Loucy (cell line): ENCODE measurements at regions not wholly inside any gene's neighbourhood (a gene's known extent, or its start where the extent isn't known, plus 50 kb on each side); places are given as distances from the start of the nearest gene placed in this dataset.
"Not testable (repeated sequence)": the region's sequence is repeated elsewhere in the genome, so short reads cannot be mapped to it uniquely, and the experiment has no call there.

Experiments
- H2AFZ ChIP-seq: fragments of 200-600 bp; sonication (generic); 2 replicates; pipeline ENCODE4 v1.6.0; 2016; ENCODE audit warnings: antibody characterized with exemption, mild to moderate bottlenecking, low read length, moderate library complexity
- H3F3A ChIP-seq: fragments of 200-600 bp; 2 replicates; pipeline ENCODE4 v1.6.0; 2016; ENCODE audit warnings: antibody characterized with exemption, low read depth, mild to moderate bottlenecking
- H3K27me3 ChIP-seq: fragments of 200-600 bp; sonication (generic); 2 replicates; pipeline ENCODE4 v1.6.1; 2014; ENCODE audit warnings: low read length, mild to moderate bottlenecking; ENCODE audit not compliant: insufficient read depth, poor library complexity, severe bottlenecking
- H3K36me3 ChIP-seq: fragments of 200-600 bp; sonication (generic); 2 replicates; pipeline ENCODE4 v1.6.1; 2016; ENCODE audit warnings: low read length; ENCODE audit not compliant: insufficient read depth
- H3K4me1 ChIP-seq: fragments of 200-600 bp; sonication (generic); 2 replicates; pipeline ENCODE4 v1.5.1; 2014; ENCODE audit warnings: low read length, mild to moderate bottlenecking; ENCODE audit not compliant: insufficient read depth, poor library complexity, severe bottlenecking
- H3K4me2 ChIP-seq: fragments of 200-600 bp; sonication (generic); 2 replicates; pipeline ENCODE4 v1.6.0; 2014; ENCODE audit warnings: antibody characterized with exemption, low read length, low read depth, mild to moderate bottlenecking; ENCODE audit not compliant: poor library complexity, severe bottlenecking
- H3K4me3 ChIP-seq: fragments of 200-600 bp; sonication (generic); 2 replicates; pipeline ENCODE4 v1.5.1; 2014; ENCODE audit warnings: low read length, mild to moderate bottlenecking, mixed read lengths; ENCODE audit not compliant: poor library complexity, severe bottlenecking
- H3K79me2 ChIP-seq: fragments of 200-600 bp; sonication (generic); 2 replicates; pipeline ENCODE4 v1.6.1; 2014; ENCODE audit warnings: low read length; ENCODE audit not compliant: insufficient read depth
- H3K9ac ChIP-seq: fragments of 200-600 bp; sonication (generic); 2 replicates; pipeline ENCODE4 v1.6.0; 2014; ENCODE audit warnings: mild to moderate bottlenecking, low read depth, low read length, moderate library complexity; ENCODE audit not compliant: poor library complexity, severe bottlenecking
- H3K9me2 ChIP-seq: fragments of 200-600 bp; sonication (generic); replicated peaks from 2 replicates; pipeline ENCODE4 v1.6.1; 2016; ENCODE audit warnings: low read depth, low read length, mixed read lengths
- H3K9me3 ChIP-seq: fragments of 200-600 bp; sonication (generic); 2 replicates; pipeline ENCODE4 v1.6.1; 2014; ENCODE audit warnings: mild to moderate bottlenecking, antibody characterized with exemption, low read length, low read depth; ENCODE audit not compliant: insufficient read depth
- H4K20me1 ChIP-seq: fragments of 200-600 bp; sonication (generic); 2 replicates; pipeline ENCODE4 v1.6.0; 2014; ENCODE audit warnings: antibody characterized with exemption, low read length, mild to moderate bottlenecking; ENCODE audit not compliant: insufficient read depth, poor library complexity, severe bottlenecking
- CTCF ChIP-seq: fragments of 200-600 bp; sonication (generic); conservative IDR thresholded peaks from 2 replicates; pipeline ENCODE4 v1.5.1; 2014; ENCODE audit warnings: mild to moderate bottlenecking, antibody characterized with exemption, low read length
- EZH2phosphoT487 ChIP-seq: fragments of 200-600 bp; IDR thresholded peaks from 2 replicates; pipeline ENCODE4 v1.6.1; 2018; ENCODE audit warnings: antibody characterized with exemption, mild to moderate bottlenecking, moderate library complexity, borderline replicate concordance

GRCh38 chr5:112534611-112535255, 115.7 kb upstream of the EPB41L4A start:
- Histone ChIP-seq H3K4me3 (no peak overlapping the region), H3F3A (no peaks in the 10 kb centered on the region), H3K4me1 (no peaks in the 10 kb centered on the region), H3K36me3 (no peaks in the 10 kb centered on the region), H4K20me1 (no peaks in the 10 kb centered on the region), H3K9me2 (no peaks in the 10 kb centered on the region), H3K4me2 (no peak overlapping the region), H2AFZ (no peak overlapping the region), H3K9ac (no peak overlapping the region), H3K79me2 (no peaks in the 10 kb centered on the region), H3K27me3 (no peaks in the 10 kb centered on the region), H3K9me3 (no peaks in the 10 kb centered on the region)
- no peak for TF ChIP-seq CTCF
- TF ChIP-seq EZH2phosphoT487, result no peak

GRCh38 chr5:112535356-112535755, 116.3 kb upstream of the EPB41L4A start:
- Histone ChIP-seq H3K4me3 (no peak overlapping the region), H3F3A (no peaks in the 10 kb centered on the region), H3K4me1 (no peaks in the 10 kb centered on the region), H3K79me2 (no peaks in the 10 kb centered on the region), H3K9me3 (no peaks in the 10 kb centered on the region), H3K9me2 (no peaks in the 10 kb centered on the region), H3K27me3 (no peaks in the 10 kb centered on the region), H4K20me1 (no peaks in the 10 kb centered on the region), H2AFZ (no peak overlapping the region), H3K36me3 (no peaks in the 10 kb centered on the region), H3K9ac (no peak overlapping the region), H3K4me2 (no peak overlapping the region)
- no peak for TF ChIP-seq CTCF
- TF ChIP-seq EZH2phosphoT487, result no peak

- not testable (repeated sequence) for H2AFZ ChIP-seq, H3K9me3 ChIP-seq, H3K27me3 ChIP-seq, H3K9me2 ChIP-seq, H3K9ac ChIP-seq, H3K4me2 ChIP-seq, H3K4me1 ChIP-seq, H3K36me3 ChIP-seq, H3K4me3 ChIP-seq, H3F3A ChIP-seq, H3K79me2 ChIP-seq, H4K20me1 ChIP-seq
These were observed 125.5 kb upstream of the EPB41L4A start for GRCh38 chr5:112544558-112544957.

- H3K9me3 ChIP-seq, result no peaks in the 10 kb centered on the region
- no peaks in the 10 kb centered on the region for H3F3A ChIP-seq
- H3K4me1 ChIP-seq, result peaks cover 8% of the 10 kb centered on the region
- no peaks in the 10 kb centered on the region for H3K79me2 ChIP-seq
- no peaks in the 10 kb centered on the region for H3K27me3 ChIP-seq
- H3K9me2 ChIP-seq, result no peaks in the 10 kb centered on the region
- no peak overlapping the region for H3K4me3 ChIP-seq
- TF ChIP-seq EZH2phosphoT487 (no peak), CTCF (no peak)
- no peaks in the 10 kb centered on the region for H4K20me1 ChIP-seq
- no peak overlapping the region for H2AFZ ChIP-seq
- H3K36me3 ChIP-seq, result no peaks in the 10 kb centered on the region
- no peak overlapping the region for H3K9ac ChIP-seq
- no peak overlapping the region for H3K4me2 ChIP-seq
These were observed 128.0 kb upstream of the EPB41L4A start for GRCh38 chr5:112546946-112547592.
